GM21515 (cell line): ENCODE measurements at regions not wholly inside any gene's neighbourhood (a gene's known extent, or its start where the extent isn't known, plus 50 kb on each side); places are given as distances from the start of the nearest gene placed in this dataset.

Experiments
- ATAC-seq: cut with Tn5 transposase; IDR thresholded peaks from one replicate; pipeline ENCODE4 v1.9.1; 2021; ENCODE audit not compliant: unreplicated experiment

DNA sequence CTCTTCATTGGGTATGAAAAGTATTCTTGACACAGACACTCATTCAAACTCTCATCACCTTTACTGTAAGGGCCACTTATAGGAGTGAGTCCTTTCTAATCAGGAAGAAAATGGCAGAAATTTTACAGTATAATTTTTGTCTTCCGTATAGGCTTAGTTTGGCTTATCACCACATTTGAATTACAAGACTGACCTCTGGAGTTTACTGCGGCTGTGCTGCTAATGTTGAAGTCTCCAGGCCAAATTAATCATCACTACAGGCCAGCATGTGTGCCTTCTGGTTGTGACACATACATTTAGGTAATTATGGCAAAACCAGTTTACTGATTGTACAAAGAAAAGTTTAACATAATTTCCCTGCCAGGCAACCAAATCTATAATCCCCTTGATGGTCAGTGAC, 753.6 kb upstream of the GCFC2 start:
- no peak for ATAC-seq

DNA sequence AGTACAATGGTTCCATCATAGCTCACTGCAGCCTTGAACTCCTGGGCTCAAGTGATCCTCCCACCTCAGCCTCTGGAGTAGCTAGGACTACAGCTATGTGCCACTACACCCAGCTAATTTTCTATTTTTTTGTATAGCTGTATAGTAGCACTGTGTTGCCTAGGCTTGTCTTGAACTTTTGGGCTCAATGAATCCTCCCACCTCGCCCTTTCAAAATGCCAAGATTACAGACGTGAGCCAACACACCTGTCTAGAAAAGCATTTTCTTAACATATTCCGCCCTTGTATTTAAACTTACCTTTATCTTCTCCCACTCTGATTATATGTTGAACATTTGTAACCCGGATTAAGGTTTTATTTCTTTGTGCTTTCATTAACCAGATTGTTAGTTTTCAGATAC, 750.7 kb upstream of the GCFC2 start:
- no peak for ATAC-seq

DNA sequence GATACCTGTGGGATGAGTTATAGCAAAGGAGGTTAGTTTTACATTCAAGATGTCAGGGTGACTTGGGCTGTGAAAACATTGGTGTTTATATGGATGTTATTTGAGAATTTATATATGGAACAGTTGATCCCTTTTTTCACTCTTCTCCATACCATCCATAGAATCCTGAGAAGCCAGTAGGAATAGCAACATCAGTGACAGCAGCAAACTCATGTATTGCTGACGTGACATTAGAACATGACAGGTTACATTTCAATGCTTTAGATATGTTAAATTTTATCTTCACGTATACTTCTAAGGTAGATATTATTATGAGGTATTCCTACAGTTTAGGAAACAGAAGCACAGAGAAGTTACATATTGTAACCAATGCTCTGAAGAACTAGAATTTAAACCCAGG, 745.2 kb upstream of the GCFC2 start:
- ATAC-seq = no peak

DNA sequence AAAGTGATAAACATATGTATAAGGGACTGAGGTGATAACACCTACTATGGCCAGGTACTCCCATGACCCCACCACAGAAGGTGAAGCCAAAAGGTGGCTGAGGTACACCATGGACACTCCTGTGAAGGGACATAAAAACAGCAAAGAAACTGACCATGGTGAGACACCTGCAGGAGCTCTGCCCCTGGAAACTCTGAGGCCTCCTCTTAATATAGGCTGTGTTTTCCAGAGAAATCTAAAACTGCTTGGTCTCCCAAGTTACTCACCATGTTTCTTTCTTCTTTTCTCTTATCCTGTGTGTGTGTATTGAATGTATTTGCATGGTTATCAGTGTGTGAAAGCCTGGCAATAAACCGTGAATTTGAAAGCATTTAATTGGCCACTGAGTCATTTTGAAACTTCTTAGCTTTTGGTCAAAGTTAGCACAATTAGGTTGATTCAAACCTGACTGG, 739.3 kb upstream of the GCFC2 start:
- no peak for ATAC-seq

DNA sequence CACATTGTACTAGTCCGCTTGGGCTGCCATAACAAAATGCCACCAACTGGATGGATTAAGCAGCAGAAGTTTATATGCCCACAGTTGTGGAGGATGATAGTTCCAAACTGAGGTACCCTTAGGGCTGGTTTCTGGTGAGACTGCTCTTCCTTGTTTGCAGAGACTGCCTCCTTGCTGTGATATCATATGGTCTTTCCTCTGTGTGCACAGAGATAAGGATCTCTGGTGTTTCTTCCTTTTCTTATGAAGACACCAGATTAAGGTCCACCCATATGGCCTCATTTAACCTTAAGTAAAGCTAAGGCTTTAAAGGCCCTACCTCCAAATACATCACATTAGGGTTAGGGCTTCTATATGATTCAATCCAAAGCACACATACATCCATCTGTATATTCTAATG, 738.2 kb upstream of the GCFC2 start:
- ATAC-seq = no peak

DNA sequence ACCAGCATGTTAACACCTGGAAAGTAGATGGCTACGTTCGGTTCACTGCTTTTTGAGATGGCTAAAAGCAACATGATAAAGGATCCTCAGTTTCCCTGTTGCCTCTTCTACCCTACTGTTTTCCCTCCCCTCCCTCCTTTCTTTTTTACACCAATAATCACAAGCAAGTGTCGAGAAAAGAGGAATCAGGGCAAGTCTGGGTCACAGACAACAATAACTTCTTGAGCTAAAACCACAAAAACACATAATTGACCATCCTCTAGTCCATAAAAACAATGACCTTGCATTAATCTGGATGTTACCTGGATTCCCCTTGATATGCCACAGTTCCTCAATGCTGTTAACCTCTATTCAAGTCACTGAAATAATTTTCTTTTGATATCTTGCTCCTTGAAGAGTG, 736.6 kb upstream of the GCFC2 start:
- ATAC-seq = no peak

DNA sequence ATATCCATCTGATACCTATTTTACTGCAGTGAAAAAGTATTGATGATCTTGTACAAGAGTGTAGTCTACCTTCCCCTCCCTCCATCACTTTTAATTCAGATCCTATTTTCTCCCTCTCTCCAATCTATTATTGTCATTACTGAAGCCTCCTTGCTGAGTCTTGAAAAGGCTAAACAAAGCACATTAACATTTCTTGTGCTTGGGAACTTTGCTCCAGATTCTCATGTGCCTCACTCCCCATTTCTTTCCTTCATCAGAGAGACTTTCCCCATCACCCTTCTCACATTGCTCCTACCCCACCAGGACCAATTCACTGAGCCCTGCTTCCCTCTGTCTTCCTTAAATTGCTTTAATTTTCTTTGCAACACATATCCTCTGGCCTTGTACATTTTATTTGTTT, 736.2 kb upstream of the GCFC2 start:
- no peak for ATAC-seq

DNA sequence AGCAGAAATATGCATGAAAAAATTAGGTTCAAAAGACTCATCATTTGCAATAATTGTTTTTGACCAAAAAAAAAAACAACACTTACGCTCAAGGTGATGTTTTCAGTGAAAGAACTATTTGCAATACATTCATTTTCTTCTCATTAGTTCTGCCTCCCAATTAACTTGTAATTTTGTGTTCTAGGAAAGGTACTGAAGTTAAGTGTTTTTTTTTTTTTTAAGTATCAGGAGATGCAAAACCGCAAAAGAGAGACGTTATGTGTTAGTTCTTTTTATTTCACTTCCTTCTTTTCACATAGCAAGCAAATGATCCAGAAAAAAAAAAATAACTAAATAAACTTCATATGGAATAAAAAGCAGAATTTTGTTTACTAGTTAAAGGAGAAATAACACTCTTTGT, 735.2 kb upstream of the GCFC2 start:
- no peak for ATAC-seq

DNA sequence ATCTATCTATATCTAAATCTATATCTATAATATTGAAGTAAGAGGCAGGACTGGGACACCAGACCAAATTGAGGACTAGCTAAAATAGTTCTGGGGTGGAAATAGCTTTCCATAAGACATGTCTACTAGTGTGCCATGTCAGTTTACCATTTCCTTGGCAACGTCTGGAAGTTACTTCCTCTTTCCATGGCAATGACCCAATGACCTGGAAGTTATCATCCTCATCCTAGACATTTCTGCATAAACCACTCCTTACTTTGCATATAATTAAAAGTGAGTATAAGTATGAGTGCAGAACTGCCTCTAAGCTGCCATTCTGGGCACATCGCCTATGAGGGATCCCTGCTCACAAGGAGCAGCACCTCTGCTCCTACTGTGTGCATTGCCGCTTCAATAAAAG, 734.0 kb upstream of the GCFC2 start:
- no peak for ATAC-seq

DNA sequence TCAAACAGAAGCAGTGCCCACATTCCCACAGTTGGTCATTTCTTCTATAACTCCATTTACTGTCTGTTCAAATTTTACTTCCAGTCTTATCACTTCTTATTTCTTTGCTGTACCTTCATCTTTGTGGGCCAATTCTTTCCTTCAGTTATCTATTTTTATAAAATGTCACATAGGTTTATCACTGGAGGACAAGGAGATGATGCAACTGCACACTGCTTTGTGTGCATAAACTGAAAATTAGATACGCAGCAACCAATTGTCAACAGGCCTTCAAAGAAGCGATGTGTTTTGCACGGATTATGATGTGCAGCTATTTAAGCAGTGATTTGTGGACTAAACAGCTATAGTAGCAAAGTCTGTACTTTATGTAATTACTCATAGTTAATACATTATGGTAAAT, 726.8 kb upstream of the GCFC2 start:
- ATAC-seq = no peak

DNA sequence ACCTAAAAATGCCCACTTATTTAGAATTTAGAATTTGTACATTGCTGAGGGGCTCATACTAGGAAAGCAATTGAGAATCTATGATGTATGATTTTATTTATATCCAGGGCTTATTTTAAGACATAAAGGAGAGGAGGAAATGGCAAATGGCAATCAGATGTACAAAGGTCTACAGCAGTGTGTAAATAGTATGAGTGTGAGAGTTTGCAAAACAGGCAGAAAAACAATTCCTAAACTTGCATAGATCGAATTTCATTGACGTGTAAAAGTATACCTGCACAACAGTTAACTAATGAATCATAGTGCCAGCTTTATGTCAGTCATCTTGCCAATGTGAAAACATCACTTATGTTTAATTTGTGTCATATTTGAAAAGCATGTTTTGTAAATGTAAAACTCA, 718.7 kb upstream of the GCFC2 start:
- ATAC-seq = no peak

DNA sequence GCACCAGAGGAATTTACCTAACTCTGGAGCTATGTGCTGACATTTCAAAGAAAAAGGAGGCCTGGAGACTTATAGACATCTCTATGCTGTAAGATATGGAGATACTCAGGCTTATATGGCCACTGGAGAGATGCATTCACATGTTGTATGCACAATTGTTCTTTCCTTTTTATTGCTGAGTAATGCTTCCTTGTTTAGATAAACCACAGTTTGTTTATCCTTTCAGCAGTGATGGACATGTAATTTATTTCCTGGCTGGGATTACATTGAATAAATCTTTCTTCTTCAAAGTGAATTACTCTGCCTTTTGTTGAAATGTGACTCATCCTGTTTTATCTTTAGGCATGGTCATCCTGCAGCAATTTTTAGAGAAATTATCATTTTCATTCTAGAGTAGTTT, 716.7 kb upstream of the GCFC2 start:
- no peak for ATAC-seq

DNA sequence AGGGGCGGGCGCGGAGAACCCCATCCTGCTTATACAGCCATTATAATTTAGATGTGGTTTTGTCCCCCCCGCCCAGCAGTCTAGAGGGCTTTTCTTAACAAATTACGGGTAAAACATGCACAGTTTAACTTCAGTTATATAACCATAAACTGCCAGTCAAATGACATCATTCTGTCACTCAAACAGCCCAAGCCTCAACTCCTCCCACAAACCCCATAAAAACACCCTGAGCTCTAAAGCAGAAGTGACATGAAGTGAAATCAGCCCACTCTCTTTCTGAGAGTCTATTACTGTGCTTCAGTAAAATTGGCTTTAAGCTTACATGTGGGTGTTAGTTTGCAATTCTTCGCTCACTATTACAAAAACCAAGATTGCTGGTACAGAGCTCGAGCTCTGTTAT, 705.1 kb upstream of the GCFC2 start:
- ATAC-seq = no peak

DNA sequence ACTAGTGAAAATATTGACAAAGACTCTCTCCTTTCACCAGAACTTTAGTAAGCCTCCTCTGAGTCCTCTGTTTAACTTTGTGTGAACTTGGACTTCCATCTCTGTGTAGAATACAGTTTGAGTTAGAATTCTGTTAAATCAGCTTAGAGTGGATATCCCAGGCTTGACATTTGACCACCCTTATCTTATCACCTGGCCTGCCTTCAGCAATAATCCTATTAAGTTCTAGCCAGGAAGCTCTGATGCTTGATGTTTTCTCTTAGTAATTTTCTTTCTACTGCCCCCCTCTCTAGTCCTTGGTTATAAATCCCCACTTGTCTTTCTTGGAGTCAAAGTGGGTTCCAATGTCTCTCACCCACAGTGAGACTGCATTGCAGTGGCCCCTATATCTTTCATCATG, 702.7 kb upstream of the GCFC2 start:
- no peak for ATAC-seq

DNA sequence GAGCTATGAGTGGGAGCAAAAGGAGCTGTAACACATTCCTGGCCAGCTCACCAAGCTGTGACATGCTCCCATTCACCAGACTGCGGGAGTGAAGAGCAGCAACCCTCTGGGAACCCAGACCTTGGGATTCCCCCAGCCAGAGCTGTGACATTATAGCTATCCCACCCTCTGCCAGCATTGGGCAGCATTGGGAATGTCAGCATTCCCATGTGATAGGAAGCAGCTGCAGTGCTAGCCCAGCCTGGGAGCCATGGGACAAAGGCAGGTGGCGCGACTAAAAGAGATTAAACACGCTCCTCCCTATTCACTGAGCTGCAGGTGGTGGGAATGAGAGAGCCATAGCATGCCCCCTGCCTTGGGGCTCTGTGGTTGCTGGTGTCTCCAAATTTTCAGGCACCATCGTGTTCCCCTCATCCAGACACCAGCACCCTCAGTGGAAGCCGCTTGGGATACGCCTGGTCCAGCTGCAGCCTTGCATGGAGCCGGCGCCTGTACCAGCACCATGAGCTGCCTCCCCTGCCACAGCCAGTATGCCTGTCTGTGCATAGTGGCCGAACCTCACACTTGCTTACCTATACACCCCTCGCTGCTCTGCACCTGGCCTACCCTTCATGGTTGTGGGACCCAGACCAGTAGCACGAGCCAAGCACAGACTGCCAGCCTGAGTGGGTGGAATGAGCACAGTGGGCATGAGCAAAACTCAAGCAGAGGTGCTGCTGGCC, 695.6 kb upstream of the GCFC2 start:
- ATAC-seq = no peak

DNA sequence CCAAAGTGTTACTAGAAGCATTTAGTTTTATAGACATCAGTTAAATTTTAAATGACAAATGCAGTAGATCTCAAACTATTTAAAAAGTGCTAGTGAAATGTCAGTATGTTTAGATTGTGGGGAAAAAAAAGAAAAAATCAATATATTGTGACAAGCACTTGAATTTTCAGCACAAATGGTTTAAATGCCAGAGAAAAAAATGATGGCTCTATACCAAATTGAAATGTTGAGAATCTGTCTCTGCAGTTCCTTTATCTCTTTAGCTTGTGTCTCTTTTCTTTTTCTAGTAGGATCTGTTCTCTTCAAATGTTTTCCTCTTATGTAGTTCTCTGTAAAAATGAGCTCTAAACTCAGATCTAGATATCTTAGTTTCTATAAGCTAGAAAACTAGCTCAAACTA, 682.6 kb upstream of the GCFC2 start:
- ATAC-seq = no peak

DNA sequence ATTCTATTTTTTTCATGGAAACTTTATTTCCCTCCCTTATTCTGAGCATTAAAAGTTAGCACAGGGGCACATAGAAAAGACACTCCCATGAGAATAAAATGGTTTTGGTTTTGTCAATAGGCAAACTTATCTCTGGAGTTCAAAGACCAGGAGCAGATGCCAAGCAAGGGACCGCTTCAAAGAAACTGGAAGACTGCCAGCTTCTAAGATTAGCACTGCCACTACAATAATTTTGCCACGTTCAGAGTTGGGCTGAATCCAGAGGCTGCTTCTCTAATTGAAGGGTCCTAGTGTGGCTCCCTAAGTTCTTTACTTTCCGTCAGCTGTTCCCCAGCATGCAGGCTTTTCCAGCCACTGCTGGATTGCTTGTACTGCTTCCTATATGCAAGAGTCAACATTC, 681.0 kb upstream of the GCFC2 start:
- no peak for ATAC-seq

DNA sequence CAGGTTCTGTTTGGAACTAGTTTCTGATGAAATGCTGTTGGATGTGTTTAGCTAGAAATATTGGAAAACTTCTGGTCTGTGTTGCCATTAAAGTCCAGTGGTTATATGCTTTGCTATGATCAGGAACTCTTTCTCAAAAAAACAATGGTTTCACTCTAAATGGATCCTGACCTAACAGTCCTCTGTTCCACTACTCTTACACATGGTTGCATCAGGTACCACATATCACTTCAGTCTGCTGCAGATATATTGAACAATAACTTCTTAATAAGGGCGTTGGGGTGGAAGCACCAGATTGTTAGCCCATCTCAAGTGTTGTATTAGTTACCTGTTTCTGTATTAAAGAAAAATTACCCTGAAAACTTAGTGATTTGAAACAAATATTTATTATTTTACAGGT, 676.6 kb upstream of the GCFC2 start:
- ATAC-seq = no peak

DNA sequence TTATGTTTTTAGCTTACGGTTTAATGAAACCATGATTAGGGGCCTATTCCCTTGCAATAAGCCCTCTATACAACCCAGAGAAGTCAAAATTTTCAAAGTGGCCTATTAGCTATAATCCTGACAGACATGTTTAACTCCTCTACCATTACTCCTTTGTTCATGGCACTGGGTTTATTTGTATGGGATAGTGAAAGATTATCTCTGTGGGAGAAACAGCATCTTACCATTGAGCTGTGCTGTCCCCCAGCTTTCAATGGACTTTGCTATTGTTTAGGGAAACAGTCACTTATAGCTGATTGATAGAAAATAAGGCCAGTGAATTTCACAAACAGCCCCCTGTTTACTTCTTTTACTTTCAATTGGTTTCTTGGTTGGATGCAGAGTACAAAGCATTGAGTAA, 675.2 kb upstream of the GCFC2 start:
- no peak for ATAC-seq

DNA sequence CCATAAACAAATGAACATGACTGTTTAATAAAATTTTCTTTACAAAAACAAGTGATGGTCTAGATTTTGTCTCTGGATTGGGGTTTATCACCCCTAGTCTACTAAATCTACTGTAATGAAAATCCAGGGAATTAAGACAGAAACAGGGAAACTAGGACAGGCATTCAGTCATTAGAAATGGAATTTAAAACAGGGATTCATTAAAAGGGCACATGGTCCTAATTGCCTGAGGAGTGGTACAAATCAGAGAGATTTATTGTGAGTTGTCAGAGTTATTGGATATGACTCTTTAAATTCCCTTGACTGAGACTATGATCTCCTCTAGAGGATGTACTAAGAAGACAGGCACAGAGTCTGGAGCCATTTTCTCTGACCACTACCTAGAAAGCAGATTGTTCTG, 670.9 kb upstream of the GCFC2 start:
- no peak for ATAC-seq

DNA sequence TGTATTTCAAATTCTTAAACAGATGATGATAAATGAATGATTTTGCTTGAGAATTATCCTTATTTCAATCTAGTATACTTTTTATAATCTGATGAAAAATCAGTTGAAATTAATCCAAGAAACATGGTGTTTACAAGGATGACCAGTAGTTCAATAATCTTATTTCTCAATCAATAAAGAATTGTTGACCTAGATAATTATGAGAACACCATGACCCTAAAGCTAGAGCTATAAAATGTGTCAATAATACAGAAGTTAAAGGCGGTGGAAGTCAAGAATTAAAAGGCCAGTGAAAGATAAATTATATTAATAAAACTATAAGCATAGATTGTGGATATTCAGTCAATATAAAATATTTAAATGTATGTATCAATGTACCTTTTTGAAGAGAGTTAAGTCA, 667.4 kb upstream of the GCFC2 start:
- no peak for ATAC-seq

DNA sequence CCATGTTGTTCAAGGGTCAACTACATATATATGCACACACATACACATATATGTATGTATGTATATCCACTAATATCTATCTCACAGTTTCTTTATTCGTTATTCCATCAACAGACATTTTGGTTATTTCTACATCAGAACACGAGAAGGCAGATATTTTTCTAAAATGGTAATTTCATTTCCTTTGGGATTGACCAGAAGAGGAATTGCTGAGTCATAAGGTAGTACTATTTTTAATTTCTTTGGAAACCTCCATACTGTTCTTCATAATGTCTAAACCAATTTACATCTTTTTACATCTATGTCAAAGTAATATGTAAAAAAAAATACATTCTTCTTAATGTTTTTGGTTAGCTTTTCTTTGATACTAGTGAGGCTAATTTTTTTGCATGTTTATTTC, 630.7 kb upstream of the GCFC2 start:
- ATAC-seq = no peak

DNA sequence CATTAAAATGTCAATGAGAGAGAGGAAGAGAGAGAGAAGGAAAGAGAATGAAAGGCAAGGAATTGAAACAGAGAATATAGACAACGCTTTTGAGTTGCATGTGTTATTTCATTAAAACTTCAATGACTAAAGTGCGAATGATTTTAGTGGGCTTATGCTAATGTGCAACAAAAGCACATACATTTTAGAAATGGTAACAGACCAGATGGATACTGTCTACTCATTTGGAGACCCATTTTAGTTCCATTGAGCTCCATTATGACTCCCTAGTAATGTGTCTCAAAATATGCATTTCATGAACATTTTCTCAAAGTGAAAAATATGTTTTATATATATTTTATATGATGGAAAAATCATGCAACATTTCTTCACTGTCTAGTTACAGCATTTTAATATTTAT, 622.2 kb upstream of the GCFC2 start:
- no peak for ATAC-seq

DNA sequence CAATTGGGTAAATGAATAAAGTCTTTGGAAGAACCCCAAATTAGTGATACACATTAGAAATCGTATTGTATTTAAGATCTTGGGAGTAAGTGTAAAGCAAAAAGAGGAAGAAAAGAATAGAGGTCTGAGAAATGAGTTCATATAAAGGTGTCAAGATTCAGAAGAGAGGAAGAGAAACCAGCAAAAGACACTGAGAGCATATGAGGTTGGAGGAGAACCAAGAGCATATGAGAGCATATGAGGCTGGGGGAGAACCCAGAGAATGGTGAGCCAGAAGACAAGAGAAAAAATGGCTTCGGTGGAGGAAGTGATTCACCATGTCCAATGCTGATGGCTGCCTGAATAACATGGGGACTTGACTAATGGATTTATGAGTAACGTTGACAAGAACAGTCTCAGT, 620.1 kb upstream of the GCFC2 start:
- no peak for ATAC-seq
